NCI-H2196 (cell line): ENCODE measurements at regions not wholly inside any gene's neighbourhood (a gene's known extent, or its start where the extent isn't known, plus 50 kb on each side); places are given as distances from the start of the nearest gene placed in this dataset.

Experiments
- DNase-seq: peaks from one replicate; lab custom pipeline; 2025; ENCODE audit not compliant: unreplicated experiment; lab: John Stamatoyannopoulos, UW

GRCh38 chr18:68262690-68263294, 452.1 kb downstream of the TMX3 start:
- no peak for DNase-seq

GRCh38 chr18:68256418-68257067, 458.4 kb downstream of the TMX3 start:
- DNase-seq, result no peak

- no peak for DNase-seq
Observed at GRCh38 chr18:68244786-68245185, 470.1 kb downstream of the TMX3 start.

DNA sequence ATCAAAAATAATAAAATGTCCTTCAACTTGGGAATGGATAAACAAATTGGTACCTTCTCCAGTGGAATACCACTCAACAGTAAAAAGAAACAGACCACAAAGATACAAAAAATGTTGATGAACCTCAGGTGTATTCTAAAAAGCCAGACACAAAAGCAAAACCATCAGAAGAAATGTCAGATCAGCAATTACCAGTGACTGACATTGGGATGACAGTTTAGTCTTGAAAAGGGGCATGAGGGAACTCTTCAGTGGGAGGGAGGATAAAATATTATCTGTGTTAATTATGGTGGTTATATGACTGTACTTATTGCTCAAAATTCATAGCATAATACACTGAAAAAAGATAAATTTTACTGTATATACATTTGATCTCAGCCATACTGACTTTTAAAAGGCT, 473.0 kb downstream of the TMX3 start:
- DNase-seq, result no peak

DNA sequence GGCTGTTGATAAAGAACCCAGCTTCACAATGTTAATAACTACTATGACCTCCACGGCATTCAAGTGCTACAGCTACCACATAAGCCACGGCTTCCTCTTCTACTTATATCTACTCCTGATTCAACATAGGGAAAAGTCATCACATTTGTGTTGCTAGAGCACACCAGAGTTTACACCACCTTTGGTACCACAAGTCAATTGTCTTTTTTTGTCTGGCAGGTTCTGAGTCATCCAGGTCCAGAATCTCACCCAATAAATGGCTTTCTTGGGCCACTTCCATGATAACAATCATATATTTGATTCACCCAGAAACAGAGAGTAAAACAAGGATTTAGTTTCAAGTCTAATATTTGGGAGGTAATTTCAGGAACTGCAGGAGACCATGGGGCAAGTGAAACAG, 480.2 kb downstream of the TMX3 start:
- no peak for DNase-seq

- DNase-seq, result no peak
Observed at GRCh38 chr18:68234131-68234530, 480.8 kb downstream of the TMX3 start.

GRCh38 chr18:68233018-68233417, 481.9 kb downstream of the TMX3 start:
- DNase-seq, result no peak

- no peak for DNase-seq
Observed at GRCh38 chr18:68229351-68229750, 485.6 kb downstream of the TMX3 start.

GRCh38 chr18:68221111-68221724, 493.7 kb downstream of the TMX3 start:
- DNase-seq, result no peak

- DNase-seq, result no peak
Observed at GRCh38 chr18:68220458-68220857, 494.4 kb downstream of the TMX3 start.

DNA sequence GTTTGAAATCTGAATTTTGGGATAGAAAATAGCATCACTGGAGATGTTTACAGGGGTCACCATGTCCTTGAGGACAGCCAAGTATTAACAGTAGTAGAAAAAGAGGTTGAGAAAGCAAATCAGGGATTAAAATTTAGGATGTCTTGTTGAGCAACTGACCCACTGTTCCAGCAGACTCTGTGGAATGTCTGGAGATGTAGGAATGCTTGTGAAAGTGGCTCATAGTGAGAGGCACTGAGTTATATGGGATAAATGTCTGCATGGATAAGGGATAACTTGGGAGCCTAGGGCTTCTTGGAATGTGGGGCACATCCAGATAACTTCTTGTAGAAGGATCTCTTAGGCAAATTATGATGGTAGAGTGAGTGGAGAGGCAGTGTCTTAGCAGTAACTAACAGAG, 495.0 kb downstream of the TMX3 start:
- no peak for DNase-seq

DNA sequence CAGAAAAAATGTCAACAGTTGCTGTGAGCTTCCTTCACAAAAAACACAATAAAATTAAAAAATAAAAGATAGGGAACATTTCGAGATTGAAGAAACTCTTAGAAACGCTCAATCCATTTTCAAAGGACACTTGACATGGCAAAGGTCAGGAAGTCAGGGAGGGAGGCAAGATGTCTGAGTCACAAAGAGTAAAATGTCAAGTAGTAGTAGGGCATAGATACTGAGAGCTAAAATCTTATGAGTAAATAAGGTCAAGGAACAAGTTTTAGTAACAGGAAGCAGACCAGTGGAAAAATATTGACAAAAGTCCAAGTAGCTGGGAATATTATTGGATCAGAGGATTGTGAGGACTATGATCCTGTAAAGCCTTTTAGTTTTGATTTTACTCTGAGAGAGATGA, 495.6 kb downstream of the TMX3 start:
- no peak for DNase-seq

- no peak for DNase-seq
Observed at GRCh38 chr18:68215931-68216330, 499.0 kb downstream of the TMX3 start.

GRCh38 chr18:68186039-68186438, 528.9 kb downstream of the TMX3 start:
- DNase-seq, result no peak

DNA sequence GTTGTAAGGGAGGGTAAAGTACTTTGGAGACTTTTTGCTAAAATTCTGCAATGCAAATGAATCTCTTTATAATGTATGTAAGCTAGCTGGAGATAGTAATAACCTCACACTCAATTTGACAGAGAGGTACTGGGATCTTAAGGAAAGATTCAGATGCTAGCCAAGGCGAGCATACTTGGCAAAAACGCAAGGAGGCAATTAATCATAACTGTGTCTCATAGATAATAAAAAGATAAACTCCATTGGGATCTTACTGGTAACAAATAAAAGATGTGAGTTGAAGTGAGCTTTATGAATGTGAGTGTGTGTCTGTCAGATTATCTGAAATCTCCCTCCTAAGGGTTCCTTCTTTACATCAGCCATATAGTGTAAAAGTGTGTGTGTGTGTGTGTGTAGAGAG, 533.0 kb downstream of the TMX3 start:
- DNase-seq, result no peak

DNA sequence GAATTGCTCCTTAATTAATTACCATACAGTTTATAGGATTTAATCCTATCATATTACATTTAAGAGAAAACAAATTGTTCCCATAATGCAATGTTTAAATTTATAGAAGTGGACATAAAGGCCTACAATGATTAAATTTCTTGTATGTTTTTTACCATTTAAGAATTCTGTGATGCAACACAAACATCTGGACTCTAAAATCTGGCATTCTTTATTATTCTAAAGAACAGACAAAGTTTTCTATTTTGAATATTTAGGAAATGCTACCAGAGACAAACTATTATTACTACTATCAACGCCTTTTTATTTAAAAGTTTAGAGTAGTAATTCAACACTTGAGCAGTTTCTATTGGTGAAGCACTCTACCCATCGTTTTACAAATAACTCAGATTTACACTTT, 535.1 kb downstream of the TMX3 start:
- DNase-seq, result no peak

DNA sequence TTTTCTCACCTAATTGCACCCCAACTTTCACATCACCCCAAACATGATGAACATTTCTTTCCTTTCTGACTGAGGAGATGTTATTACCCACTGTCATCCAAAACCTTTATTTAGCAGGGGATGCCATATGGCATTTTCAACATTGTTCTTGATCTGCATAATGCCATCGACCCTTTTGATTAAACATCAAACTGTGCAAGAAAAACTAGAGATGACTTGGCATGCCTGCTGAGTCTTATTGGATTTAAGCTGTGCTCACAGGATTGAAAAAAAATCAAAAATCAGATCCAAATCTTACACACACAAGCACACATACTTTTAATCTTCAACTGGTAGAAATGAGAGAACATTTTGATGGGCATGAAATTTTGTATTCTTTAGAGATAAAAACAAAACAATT, 536.0 kb downstream of the TMX3 start:
- no peak for DNase-seq

DNA sequence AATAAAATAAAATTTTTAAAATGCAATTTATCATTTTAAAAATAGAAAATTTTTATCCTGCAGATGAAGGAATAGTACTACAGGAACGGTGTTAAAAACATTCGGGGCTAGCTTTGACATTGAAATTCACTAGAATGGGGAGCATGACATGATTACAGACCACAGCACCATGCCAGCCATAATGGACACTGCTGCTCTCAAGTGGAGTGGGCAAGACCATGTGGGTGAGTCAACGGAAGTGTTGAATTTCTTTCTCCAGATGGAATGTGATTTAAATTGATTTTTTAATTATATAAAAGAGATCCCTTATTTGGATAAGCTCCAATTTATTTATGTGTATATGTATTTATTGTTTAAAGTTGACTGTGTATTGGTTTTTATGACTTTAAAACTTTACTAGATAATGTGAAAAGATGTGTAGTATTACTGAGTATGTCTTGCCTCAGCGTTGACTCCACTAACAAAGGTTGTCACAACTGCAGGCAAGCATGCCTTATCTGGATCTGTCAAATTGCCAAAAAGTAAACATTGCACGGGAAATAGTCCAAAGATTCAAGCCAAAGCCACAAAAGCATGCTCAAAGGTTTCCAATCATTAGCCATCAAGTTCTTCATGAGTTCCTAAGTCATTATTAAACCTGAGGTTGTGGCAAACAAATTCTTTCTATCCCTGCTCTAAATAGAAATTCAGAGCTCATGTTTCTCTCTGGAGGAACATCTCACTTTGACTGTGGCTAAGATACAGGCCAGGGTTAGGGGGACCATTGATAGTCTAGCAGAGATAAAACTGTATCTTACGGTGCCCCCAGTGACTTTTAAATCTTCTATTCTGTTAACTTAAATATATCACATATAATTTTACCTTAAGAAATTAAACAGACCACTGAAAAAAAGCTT, 536.9 kb downstream of the TMX3 start:
- peak; percentile 14 for DNase-seq

DNA sequence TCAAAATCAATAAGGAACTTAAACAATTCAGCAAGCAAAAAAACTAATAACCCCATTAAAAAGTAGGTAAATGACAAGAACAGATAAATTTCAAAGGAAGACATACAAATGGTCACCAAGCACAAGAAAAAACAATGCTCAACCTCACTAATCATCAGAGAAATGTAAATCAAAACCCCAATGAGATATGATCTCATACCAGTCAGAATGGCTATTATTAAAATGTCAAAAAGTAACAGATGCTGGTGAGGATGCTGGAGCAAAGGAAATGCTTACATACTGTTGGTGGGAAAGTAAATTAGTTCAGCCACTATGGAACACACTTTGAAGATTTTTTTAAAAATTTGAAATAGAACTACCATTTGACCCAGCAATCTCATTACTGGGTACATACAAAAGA, 538.0 kb downstream of the TMX3 start:
- DNase-seq, result no peak

- DNase-seq, result no peak
Observed at GRCh38 chr18:68172842-68173549, 541.9 kb downstream of the TMX3 start.

DNA sequence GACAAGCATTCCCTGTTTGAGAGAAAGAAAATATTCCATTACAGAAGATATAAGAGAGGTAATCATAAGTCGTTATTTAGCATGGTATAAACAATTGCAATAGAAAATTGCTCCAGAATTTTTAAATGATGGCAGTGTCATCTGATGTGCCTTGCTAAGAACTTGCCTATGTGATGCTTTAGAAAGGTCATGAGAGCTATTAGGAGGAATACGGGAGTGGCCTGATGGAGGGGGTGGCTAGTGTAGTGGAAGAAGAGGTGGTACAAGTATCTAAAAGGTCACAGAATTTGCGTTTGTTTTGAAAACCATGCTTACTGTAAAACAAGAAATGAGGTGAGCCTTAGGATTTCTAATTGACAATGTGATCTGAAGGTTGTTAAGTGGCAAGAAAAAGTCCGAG, 550.0 kb downstream of the TMX3 start:
- no peak for DNase-seq
